ENCODE measurements at regions not wholly inside any gene's neighbourhood (a gene's known extent, or its start where the extent isn't known, plus 50 kb on each side); places are given as distances from the start of the nearest gene placed in this dataset.

DNA sequence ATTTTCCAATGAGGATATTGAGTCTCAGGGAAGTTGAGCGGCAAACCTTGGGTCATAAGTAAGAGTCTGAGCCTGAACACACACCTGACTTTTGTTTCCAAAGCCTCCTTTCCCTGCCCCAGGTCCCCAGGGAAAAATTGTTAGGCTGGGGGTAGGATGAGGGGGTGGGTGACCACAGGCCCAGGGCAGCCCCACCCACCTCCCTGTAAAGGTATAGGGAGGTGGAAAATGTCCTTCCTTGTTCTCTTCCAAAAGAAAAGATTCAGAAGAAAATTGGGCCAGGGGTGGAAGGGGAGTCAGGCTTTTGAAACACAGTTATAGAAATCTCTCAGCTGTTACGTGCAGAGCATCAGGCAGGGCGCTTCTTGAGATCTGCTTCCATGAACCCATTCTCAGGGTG is 129.7 kb upstream of the NGF start:
- no peak for TF ChIP-seq CTCF (IDR thresholded peaks at IDR 0.05)
- TF ChIP-seq POLR2A (IDR thresholded peaks at IDR 0.05) = no peak

Data from esophagus squamous epithelium (tissue), 4 donors.